SK-N-SH treated with all-trans-retinoic acid at 6 μM for 48 hours (cell line): ENCODE measurements at regions not wholly inside any gene's neighbourhood (a gene's known extent, or its start where the extent isn't known, plus 50 kb on each side); places are given as distances from the start of the nearest gene placed in this dataset.
"Not testable (repeated sequence)": the region's sequence is repeated elsewhere in the genome, so short reads cannot be mapped to it uniquely, and the experiment has no call there.

ENCODE experiments used
- ARNTL ChIP-seq: fragments of 450-650 bp; formaldehyde crosslinking; IDR thresholded peaks from 2 replicates; pipeline ENCODE4 v1.5.0; 2020; ENCODE audit warnings: low read depth, mild to moderate bottlenecking, moderate library complexity, borderline replicate concordance
- GLIS3 ChIP-seq: fragments of 250-450 bp; sonication (Bioruptor Pico); IDR thresholded peaks from 2 replicates; pipeline ENCODE4 v1.5.0; 2020; ENCODE audit warnings: mild to moderate bottlenecking, moderate library complexity
- RARB ChIP-seq: fragments of 250-450 bp; sonication (Bioruptor Pico); IDR thresholded peaks from 2 replicates; pipeline ENCODE4 v1.8.0; 2021; ENCODE audit warnings: mild to moderate bottlenecking, moderate library complexity
- ZFP3 ChIP-seq: fragments of 250-450 bp; sonication (Bioruptor Pico); IDR thresholded peaks from 2 replicates; pipeline ENCODE4 v1.5.0; 2020; ENCODE audit warnings: mild to moderate bottlenecking, moderate library complexity

GRCh38 chr10:53504492-53504891 is 731.9 kb upstream of the MBL2 start:
- not testable (repeated sequence) for TF ChIP-seq GLIS3 (CRISPR knock-in tag); ARNTL; RARB (CRISPR knock-in tag); ZFP3 (CRISPR knock-in tag)
